Keratinocyte (primary cell): ENCODE measurements at regions not wholly inside any gene's neighbourhood (a gene's known extent, or its start where the extent isn't known, plus 50 kb on each side); places are given as distances from the start of the nearest gene placed in this dataset.

Experiments used
- DNase-seq: peaks from one replicate; pipeline ENCODE4 v3.0.0-alpha.2; 2011; ENCODE audit warnings: low read depth, missing footprints, low spot score
- FAIRE-seq: peaks from 2 replicates; lab custom pipeline; 2011; peaks lifted over from hg19 to GRCh38; lab: Jason Lieb, UNC
- H2AFZ ChIP-seq: 2 replicates; pipeline ENCODE4 v1.6.0; 2012; ENCODE audit warnings: low read length, control low read depth, inconsistent platforms; ENCODE audit not compliant: control insufficient read depth
- H3K27ac ChIP-seq: 2 replicates; pipeline ENCODE4 v1.5.1; 2011; ENCODE audit warnings: low read length; ENCODE audit not compliant: control insufficient read depth, insufficient read depth
- H3K27me3 ChIP-seq: 3 replicates; pipeline ENCODE4 v1.6.0; 2011; ENCODE audit warnings: low read length; ENCODE audit not compliant: control insufficient read depth, insufficient read depth; ENCODE audit errors: extremely low read depth
- H3K36me3 ChIP-seq, 2 experiments: 2 replicates in 1 of 2; 3 replicates in 1 of 2; pipeline ENCODE4 v1.5.1; 2011; ENCODE audit warnings: low read length in 2 of 2, mild to moderate bottlenecking in 1 of 2; ENCODE audit not compliant: control insufficient read depth in 2 of 2, insufficient read depth in 2 of 2; ENCODE audit errors: extremely low read depth in 1 of 2
- H3K4me1 ChIP-seq: 3 replicates; pipeline ENCODE4 v1.5.1; 2011; ENCODE audit warnings: low read length; ENCODE audit not compliant: control insufficient read depth, insufficient read depth; ENCODE audit errors: extremely low read depth
- H3K4me2 ChIP-seq: 3 replicates; pipeline ENCODE4 v1.6.0; 2011; ENCODE audit warnings: low read depth, low read length; ENCODE audit not compliant: control insufficient read depth, insufficient read depth; ENCODE audit errors: extremely low read depth
- H3K4me3 ChIP-seq, 3 experiments: fragments of 200-600 bp in 1 of 3; sonication (generic) in 1 of 3; 2 replicates in 2 of 3; 3 replicates in 1 of 3; pipeline ENCODE4 v1.5.1; 2011 to 2016; ENCODE audit warnings: low read length in 3 of 3, mild to moderate bottlenecking in 3 of 3, control low read depth in 2 of 3, inconsistent platforms in 1 of 3, low read depth in 1 of 3, mixed read lengths in 1 of 3, mixed run types in 1 of 3, moderate library complexity in 1 of 3; ENCODE audit not compliant: control insufficient read depth in 2 of 3, insufficient read depth in 2 of 3; ENCODE audit errors: extremely low read depth in 1 of 3
- H3K79me2 ChIP-seq: 2 replicates; pipeline ENCODE4 v1.6.0; 2012; ENCODE audit warnings: low read length; ENCODE audit not compliant: control insufficient read depth, insufficient read depth
- H3K9ac ChIP-seq: 3 replicates; pipeline ENCODE4 v1.6.0; 2011; ENCODE audit warnings: low read length; ENCODE audit not compliant: control insufficient read depth, insufficient read depth; ENCODE audit errors: extremely low read depth
- H3K9me1 ChIP-seq: 3 replicates; pipeline ENCODE4 v1.6.0; 2011; ENCODE audit warnings: low read length; ENCODE audit not compliant: control insufficient read depth, insufficient read depth; ENCODE audit errors: extremely low read depth
- H3K9me3 ChIP-seq: 2 replicates; pipeline ENCODE4 v1.5.1; 2012; ENCODE audit warnings: low read depth, low read length; ENCODE audit not compliant: control insufficient read depth
- H4K20me1 ChIP-seq: 3 replicates; pipeline ENCODE4 v1.6.0; 2011; ENCODE audit warnings: low read length; ENCODE audit not compliant: control insufficient read depth, insufficient read depth; ENCODE audit errors: extremely low read depth
- CTCF ChIP-seq, 3 experiments: IDR thresholded peaks in 1 of 3; conservative IDR thresholded peaks in 1 of 3; optimal IDR thresholded peaks in 1 of 3; 2 replicates in 2 of 3; 3 replicates in 1 of 3; pipeline versions ENCODE3 to v1.5.1; 2011; ENCODE audit warnings: low read length in 3 of 3, mild to moderate bottlenecking in 3 of 3, moderate library complexity in 2 of 3, control low read depth in 1 of 3, inconsistent platforms in 1 of 3; ENCODE audit not compliant: insufficient read depth in 2 of 3; ENCODE audit errors: extremely low read depth in 1 of 3
- EZH2 ChIP-seq: IDR thresholded peaks from one replicate; pipeline ENCODE4 v1.6.1; 2012; ENCODE audit warnings: inconsistent platforms, mild to moderate bottlenecking, low read length, moderate library complexity
- dilution Hi-C: fragments of 300-500 bp; cut with MboI; formaldehyde crosslinking; loops from one replicate; pipeline ENCODE4 v1.7.0; 2020; ENCODE audit warnings: low sequenced_read_pairs; ENCODE audit not compliant: extremely low pct_ligation_motif_present

GRCh38 chr2:34107811-34108210 is 508.7 kb upstream of the FAM98A start:
- dilution Hi-C loops: no loop called here
- TF ChIP-seq CTCF (optimal IDR thresholded peaks at IDR 0.05 in 1 of 3, IDR thresholded peaks at IDR 0.05 in 1 of 3, conservative IDR thresholded peaks at IDR 0.05 in 1 of 3; ENCODE audit: extremely low read depth in 1 of 3, insufficient read depth in 2 of 3, low read length in 3 of 3) (no peak), EZH2 (no peak)
- peak; percentile 59 for FAIRE-seq
- Histone ChIP-seq H3K79me2 (no peaks in the 10 kb centered on the region), H3K4me2 (no peak overlapping the region), H3K4me1 (peaks cover 23% of the 10 kb centered on the region), H3K36me3 (no peaks in the 10 kb centered on the region), H3K9me3 (no peaks in the 10 kb centered on the region), H3K4me3 (no peak overlapping the region), H3K9me1 (no peaks in the 10 kb centered on the region), H3K9ac (no peak overlapping the region), H3K27me3 (no peaks in the 10 kb centered on the region), H4K20me1 (no peaks in the 10 kb centered on the region), H2AFZ (no peak overlapping the region), H3K27ac (no peak overlapping the region)
- DNase-seq: no peak

GRCh38 chr2:34105006-34105767 is 506.1 kb upstream of the FAM98A start:
- peak overlapping the region; percentile 85 for H3K27ac ChIP-seq
- dilution Hi-C loops: no loop called here

More at GRCh38 chr2:34105006-34105767, 506.1 kb upstream of the FAM98A start:
- H3K4me1 ChIP-seq: peaks cover 26% of the 10 kb centered on the region
- no peaks in the 10 kb centered on the region for H3K36me3 ChIP-seq
- peak overlapping the region; percentile 45 for H3K9ac ChIP-seq
- DNase-seq: peak; percentile 54
- no peak overlapping the region for H3K4me3 ChIP-seq
- no peaks in the 10 kb centered on the region for H3K27me3 ChIP-seq
- no peaks in the 10 kb centered on the region for H3K9me3 ChIP-seq
- peak; percentile 32 for FAIRE-seq
- H3K9me1 ChIP-seq: no peaks in the 10 kb centered on the region
- H3K79me2 ChIP-seq: no peaks in the 10 kb centered on the region
- no peaks in the 10 kb centered on the region for H4K20me1 ChIP-seq
- H2AFZ ChIP-seq: no peak overlapping the region
- H3K4me2 ChIP-seq: peak overlapping the region; percentile 79
- TF ChIP-seq CTCF (optimal IDR thresholded peaks at IDR 0.05 in 1 of 3, IDR thresholded peaks at IDR 0.05 in 1 of 3, conservative IDR thresholded peaks at IDR 0.05 in 1 of 3; ENCODE audit: extremely low read depth in 1 of 3, insufficient read depth in 2 of 3, low read length in 3 of 3) (no peak), EZH2 (no peak)
